ENCODE measurements at regions not wholly inside any gene's neighbourhood (a gene's known extent, or its start where the extent isn't known, plus 50 kb on each side); places are given as distances from the start of the nearest gene placed in this dataset.

- H3K27me3 ChIP-seq (ENCODE audit: control insufficient read depth, insufficient read depth, low read length), result no peaks in the 10 kb centered on the region
- no peaks in the 10 kb centered on the region for H3K36me3 ChIP-seq (ENCODE audit: control insufficient read depth, insufficient read depth, low read length)
- peak overlapping the region; percentile 41 for H3K27ac ChIP-seq
- H3K79me2 ChIP-seq, result no peaks in the 10 kb centered on the region
- no peak for TF ChIP-seq CTCF (IDR thresholded peaks at IDR 0.05)
- no peaks in the 10 kb centered on the region for H3K4me1 ChIP-seq
- no peak overlapping the region for H3K4me3 ChIP-seq (ENCODE audit: low read depth, low read length)
- no peak overlapping the region for H3K9ac ChIP-seq
- H3K9me3 ChIP-seq (ENCODE audit: control insufficient read depth, low read length), result no peaks in the 10 kb centered on the region
- no peak overlapping the region for H2AFZ ChIP-seq
- no peak overlapping the region for H3K4me2 ChIP-seq (ENCODE audit: low read length)
Measured at GRCh38 chr5:54646356-54647101, 129.0 kb downstream of the SNX18 start.

- no peaks in the 10 kb centered on the region for H3K27me3 ChIP-seq (ENCODE audit: control insufficient read depth, insufficient read depth, low read length)
- no peak overlapping the region for H3K9ac ChIP-seq
- TF ChIP-seq CTCF (IDR thresholded peaks at IDR 0.05), result no peak
- H2AFZ ChIP-seq, result no peak overlapping the region
- H3K36me3 ChIP-seq (ENCODE audit: control insufficient read depth, insufficient read depth, low read length), result no peaks in the 10 kb centered on the region
- H3K27ac ChIP-seq, result peak overlapping the region; percentile 41
- no peak overlapping the region for H3K4me3 ChIP-seq (ENCODE audit: low read depth, low read length)
- no peaks in the 10 kb centered on the region for H3K79me2 ChIP-seq
- H3K4me2 ChIP-seq (ENCODE audit: low read length), result no peak overlapping the region
- no peaks in the 10 kb centered on the region for H3K9me3 ChIP-seq (ENCODE audit: control insufficient read depth, low read length)
- no peaks in the 10 kb centered on the region for H3K4me1 ChIP-seq
Measured at GRCh38 chr5:54645882-54646355, 128.4 kb downstream of the SNX18 start.

- H3K36me3 ChIP-seq (ENCODE audit: control insufficient read depth, insufficient read depth, low read length), result no peaks in the 10 kb centered on the region
- no peak overlapping the region for H3K9ac ChIP-seq
- TF ChIP-seq CTCF (IDR thresholded peaks at IDR 0.05), result no peak
- H3K4me2 ChIP-seq (ENCODE audit: low read length), result no peak overlapping the region
- no peak overlapping the region for H2AFZ ChIP-seq
- H3K4me1 ChIP-seq, result no peaks in the 10 kb centered on the region
- H3K79me2 ChIP-seq, result no peaks in the 10 kb centered on the region
- no peak overlapping the region for H3K4me3 ChIP-seq (ENCODE audit: low read depth, low read length)
- H3K27ac ChIP-seq, result no peak overlapping the region
- no peaks in the 10 kb centered on the region for H3K9me3 ChIP-seq (ENCODE audit: control insufficient read depth, low read length)
- no peaks in the 10 kb centered on the region for H3K27me3 ChIP-seq (ENCODE audit: control insufficient read depth, insufficient read depth, low read length)
Measured at GRCh38 chr5:54644226-54644625, 126.7 kb downstream of the SNX18 start.

- Histone ChIP-seq H3K27ac (no peak overlapping the region), H2AFZ (no peak overlapping the region), H3K9me3 (ENCODE audit: control insufficient read depth, low read length) (no peaks in the 10 kb centered on the region), H3K4me2 (ENCODE audit: low read length) (no peak overlapping the region), H3K36me3 (ENCODE audit: control insufficient read depth, insufficient read depth, low read length) (no peaks in the 10 kb centered on the region), H3K27me3 (ENCODE audit: control insufficient read depth, insufficient read depth, low read length) (no peaks in the 10 kb centered on the region), H3K79me2 (no peaks in the 10 kb centered on the region), H3K4me1 (no peaks in the 10 kb centered on the region), H3K9ac (no peak overlapping the region), H3K4me3 (ENCODE audit: low read depth, low read length) (no peak overlapping the region)
- TF ChIP-seq CTCF (IDR thresholded peaks at IDR 0.05), result no peak
Measured at GRCh38 chr5:54643685-54644106, 126.1 kb downstream of the SNX18 start.

GRCh38 chr5:54639621-54640020 is 122.1 kb downstream of the SNX18 start:
- H3K4me2 ChIP-seq (ENCODE audit: low read length), result no peak overlapping the region
- no peaks in the 10 kb centered on the region for H3K9me3 ChIP-seq (ENCODE audit: control insufficient read depth, low read length)
- H3K36me3 ChIP-seq (ENCODE audit: control insufficient read depth, insufficient read depth, low read length), result no peaks in the 10 kb centered on the region
- no peak overlapping the region for H2AFZ ChIP-seq
- no peak for TF ChIP-seq CTCF (IDR thresholded peaks at IDR 0.05)
- H3K27ac ChIP-seq, result no peak overlapping the region
- no peaks in the 10 kb centered on the region for H3K79me2 ChIP-seq
- no peaks in the 10 kb centered on the region for H3K27me3 ChIP-seq (ENCODE audit: control insufficient read depth, insufficient read depth, low read length)
- no peak overlapping the region for H3K9ac ChIP-seq
- H3K4me3 ChIP-seq (ENCODE audit: low read depth, low read length), result no peak overlapping the region
- no peaks in the 10 kb centered on the region for H3K4me1 ChIP-seq
